DOHH2 (cell line): ENCODE measurements at regions not wholly inside any gene's neighbourhood (a gene's known extent, or its start where the extent isn't known, plus 50 kb on each side); places are given as distances from the start of the nearest gene placed in this dataset.

Experiments
- H3F3A ChIP-seq: fragments of 200-600 bp; sonication (generic), shearing (Covaris generic); 2 replicates; pipeline ENCODE4 v1.6.0; 2016; ENCODE audit warnings: antibody characterized with exemption, mild to moderate bottlenecking; ENCODE audit not compliant: control insufficient read depth, insufficient read depth
- H3K27ac ChIP-seq: fragments of 200-600 bp; sonication (generic); 2 replicates; pipeline ENCODE4 v1.5.1; 2014; ENCODE audit warnings: low read depth, mild to moderate bottlenecking, low read length, moderate library complexity
- H3K27me3 ChIP-seq: fragments of 200-600 bp; sonication (generic); 2 replicates; pipeline ENCODE4 v1.6.1; 2014; ENCODE audit warnings: mild to moderate bottlenecking, low read length, mixed read lengths; ENCODE audit not compliant: control insufficient read depth
- H3K36me3 ChIP-seq: fragments of 200-600 bp; sonication (generic); 2 replicates; pipeline ENCODE4 v1.6.1; 2014; ENCODE audit warnings: mild to moderate bottlenecking, low read length, moderate library complexity, mixed read lengths; ENCODE audit not compliant: control insufficient read depth
- H3K4me1 ChIP-seq: fragments of 200-600 bp; sonication (generic); 2 replicates; pipeline ENCODE4 v1.6.1; 2014; ENCODE audit warnings: mild to moderate bottlenecking, low read length, mixed read lengths; ENCODE audit not compliant: control insufficient read depth
- H3K4me2 ChIP-seq: fragments of 200-600 bp; sonication (generic); 2 replicates; pipeline ENCODE4 v1.6.0; 2014; ENCODE audit warnings: mild to moderate bottlenecking, low read length, moderate library complexity
- H3K4me3 ChIP-seq: fragments of 200-600 bp; sonication (generic); 2 replicates; pipeline ENCODE4 v1.5.1; 2014; ENCODE audit warnings: mild to moderate bottlenecking, low read length, mixed read lengths
- H3K79me2 ChIP-seq: fragments of 200-600 bp; sonication (generic); 2 replicates; pipeline ENCODE4 v1.6.1; 2014; ENCODE audit warnings: mild to moderate bottlenecking, low read length, mixed read lengths; ENCODE audit not compliant: control insufficient read depth
- H3K9me2 ChIP-seq: fragments of 200-600 bp; sonication (generic); replicated peaks from 2 replicates; pipeline ENCODE4 v1.6.1; 2014; ENCODE audit warnings: mild to moderate bottlenecking, low read length, mixed read lengths; ENCODE audit not compliant: control insufficient read depth
- H3K9me3 ChIP-seq: fragments of 200-600 bp; sonication (generic); 2 replicates; pipeline ENCODE4 v1.6.1; 2014; ENCODE audit warnings: antibody characterized with exemption, low read length, mixed read lengths; ENCODE audit not compliant: control insufficient read depth, insufficient read depth
- H4K20me1 ChIP-seq: fragments of 200-600 bp; sonication (generic); 2 replicates; pipeline ENCODE4 v1.6.0; 2014; ENCODE audit warnings: low read depth, mild to moderate bottlenecking, antibody characterized with exemption, low read length, moderate library complexity; ENCODE audit not compliant: control insufficient read depth, insufficient read depth
- EZH2phosphoT487 ChIP-seq: fragments of 200-600 bp; sonication (generic); IDR thresholded peaks from 2 replicates; pipeline ENCODE4 v1.6.1; 2017; ENCODE audit warnings: borderline replicate concordance, mild to moderate bottlenecking, antibody characterized with exemption, low read length, moderate library complexity, mixed read lengths
- TF ChIP-seq, protein P1 (sequence below): fragments of 200-600 bp; sonication (generic); IDR thresholded peaks from one replicate; pipeline ENCODE4 v1.5.1; 2014; ENCODE audit warnings: antibody characterized with exemption, mild to moderate bottlenecking, low read depth, low read length; ENCODE audit not compliant: poor library complexity, severe bottlenecking

DNA sequence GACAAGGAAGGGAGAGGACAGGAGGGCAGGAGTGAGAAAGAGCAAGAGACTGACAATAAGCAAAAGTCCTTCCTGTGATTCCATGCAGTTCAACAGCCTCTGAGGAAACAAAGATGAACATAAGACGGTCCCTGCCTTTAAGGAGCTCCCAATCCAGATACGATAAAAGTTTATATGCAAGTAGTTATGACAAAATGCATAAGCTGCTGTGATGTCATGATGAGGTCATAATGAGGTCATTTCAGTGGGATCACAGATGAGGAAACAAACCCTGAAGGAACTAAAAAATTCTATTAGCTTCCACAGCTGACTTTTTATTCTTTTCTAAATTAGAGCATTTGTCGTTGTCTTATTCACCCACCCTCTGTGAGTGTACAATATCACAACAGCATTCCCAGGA is 458.5 kb upstream of the ACVR2A start:
- no peaks in the 10 kb centered on the region for H3K4me1 ChIP-seq
- no peak overlapping the region for H3K27ac ChIP-seq
- H3K27me3 ChIP-seq = no peaks in the 10 kb centered on the region
- no peaks in the 10 kb centered on the region for H3K9me2 ChIP-seq
- H3F3A ChIP-seq = no peaks in the 10 kb centered on the region
- H3K4me2 ChIP-seq = no peak overlapping the region
- H4K20me1 ChIP-seq = no peaks in the 10 kb centered on the region
- TF ChIP-seq EZH2phosphoT487 = no peak
- TF ChIP-seq, protein P1, sequence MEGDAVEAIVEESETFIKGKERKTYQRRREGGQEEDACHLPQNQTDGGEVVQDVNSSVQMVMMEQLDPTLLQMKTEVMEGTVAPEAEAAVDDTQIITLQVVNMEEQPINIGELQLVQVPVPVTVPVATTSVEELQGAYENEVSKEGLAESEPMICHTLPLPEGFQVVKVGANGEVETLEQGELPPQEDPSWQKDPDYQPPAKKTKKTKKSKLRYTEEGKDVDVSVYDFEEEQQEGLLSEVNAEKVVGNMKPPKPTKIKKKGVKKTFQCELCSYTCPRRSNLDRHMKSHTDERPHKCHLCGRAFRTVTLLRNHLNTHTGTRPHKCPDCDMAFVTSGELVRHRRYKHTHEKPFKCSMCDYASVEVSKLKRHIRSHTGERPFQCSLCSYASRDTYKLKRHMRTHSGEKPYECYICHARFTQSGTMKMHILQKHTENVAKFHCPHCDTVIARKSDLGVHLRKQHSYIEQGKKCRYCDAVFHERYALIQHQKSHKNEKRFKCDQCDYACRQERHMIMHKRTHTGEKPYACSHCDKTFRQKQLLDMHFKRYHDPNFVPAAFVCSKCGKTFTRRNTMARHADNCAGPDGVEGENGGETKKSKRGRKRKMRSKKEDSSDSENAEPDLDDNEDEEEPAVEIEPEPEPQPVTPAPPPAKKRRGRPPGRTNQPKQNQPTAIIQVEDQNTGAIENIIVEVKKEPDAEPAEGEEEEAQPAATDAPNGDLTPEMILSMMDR = no peak
- H3K9me3 ChIP-seq = no peaks in the 10 kb centered on the region
- no peaks in the 10 kb centered on the region for H3K79me2 ChIP-seq
- H3K4me3 ChIP-seq = no peak overlapping the region
- H3K36me3 ChIP-seq = no peaks in the 10 kb centered on the region

DNA sequence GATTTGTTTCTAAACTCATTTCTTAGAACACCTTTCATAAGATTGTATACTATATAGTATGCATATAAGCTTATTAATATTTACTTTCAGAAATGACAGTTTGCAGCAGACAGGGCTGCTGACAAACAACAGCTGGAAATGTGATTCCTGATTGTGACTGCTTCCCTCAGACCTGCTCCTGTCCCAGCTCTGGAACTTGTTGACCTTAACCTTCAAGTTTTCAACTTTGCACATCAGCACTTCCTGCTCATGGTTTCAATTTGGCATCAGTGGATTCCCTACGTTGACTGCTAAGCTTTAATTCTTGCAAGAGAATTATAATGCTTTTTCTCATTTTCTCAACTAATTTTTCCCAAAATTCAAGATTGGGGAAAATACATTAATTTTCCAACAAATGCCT is 459.2 kb upstream of the ACVR2A start:
- Histone ChIP-seq H3K9me2 (no peaks in the 10 kb centered on the region), H3K4me1 (no peaks in the 10 kb centered on the region), H3K36me3 (no peaks in the 10 kb centered on the region), H3K9me3 (no peaks in the 10 kb centered on the region), H3F3A (no peaks in the 10 kb centered on the region), H4K20me1 (no peaks in the 10 kb centered on the region), H3K4me2 (no peak overlapping the region), H3K27me3 (no peaks in the 10 kb centered on the region), H3K4me3 (no peak overlapping the region), H3K79me2 (no peaks in the 10 kb centered on the region), H3K27ac (no peak overlapping the region)
- TF ChIP-seq EZH2phosphoT487 = no peak
- TF ChIP-seq, protein P1 = no peak

DNA sequence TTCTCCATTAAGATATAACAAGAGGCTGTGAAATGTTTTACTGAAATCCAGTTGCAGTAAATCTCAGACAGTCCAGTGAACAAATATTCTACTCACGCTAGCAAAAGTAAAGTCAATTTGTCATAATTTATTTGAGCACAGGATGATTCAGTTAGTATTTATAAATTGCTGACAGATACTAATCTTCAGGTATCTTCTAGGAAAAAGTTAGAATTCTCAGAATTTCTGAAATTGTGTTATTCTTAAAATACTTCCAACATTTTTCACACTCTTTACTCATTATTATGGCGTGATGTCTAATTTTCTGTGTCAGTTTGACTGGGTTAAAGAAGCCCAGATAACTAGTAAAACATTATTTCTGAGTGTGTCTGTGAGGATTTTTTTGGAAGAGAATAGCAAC is 460.2 kb upstream of the ACVR2A start:
- Histone ChIP-seq H3K4me2 (no peak overlapping the region), H4K20me1 (no peaks in the 10 kb centered on the region)

More for the DNA sequence above, 460.2 kb upstream of the ACVR2A start:
- H3K9me3 ChIP-seq = no peaks in the 10 kb centered on the region
- no peaks in the 10 kb centered on the region for H3F3A ChIP-seq
- no peaks in the 10 kb centered on the region for H3K9me2 ChIP-seq
- no peak overlapping the region for H3K4me3 ChIP-seq
- TF ChIP-seq, protein P1 = no peak
- TF ChIP-seq EZH2phosphoT487 = no peak
- no peak overlapping the region for H3K27ac ChIP-seq
- H3K4me1 ChIP-seq = no peaks in the 10 kb centered on the region
- no peaks in the 10 kb centered on the region for H3K36me3 ChIP-seq
- no peaks in the 10 kb centered on the region for H3K79me2 ChIP-seq
- H3K27me3 ChIP-seq = no peaks in the 10 kb centered on the region
